GM19035 (cell line): ENCODE measurements at regions not wholly inside any gene's neighbourhood (a gene's known extent, or its start where the extent isn't known, plus 50 kb on each side); places are given as distances from the start of the nearest gene placed in this dataset.

Experiments
- ATAC-seq: cut with Tn5 transposase; IDR thresholded peaks from one replicate; pipeline ENCODE4 v1.9.1; 2021; ENCODE audit not compliant: unreplicated experiment

DNA sequence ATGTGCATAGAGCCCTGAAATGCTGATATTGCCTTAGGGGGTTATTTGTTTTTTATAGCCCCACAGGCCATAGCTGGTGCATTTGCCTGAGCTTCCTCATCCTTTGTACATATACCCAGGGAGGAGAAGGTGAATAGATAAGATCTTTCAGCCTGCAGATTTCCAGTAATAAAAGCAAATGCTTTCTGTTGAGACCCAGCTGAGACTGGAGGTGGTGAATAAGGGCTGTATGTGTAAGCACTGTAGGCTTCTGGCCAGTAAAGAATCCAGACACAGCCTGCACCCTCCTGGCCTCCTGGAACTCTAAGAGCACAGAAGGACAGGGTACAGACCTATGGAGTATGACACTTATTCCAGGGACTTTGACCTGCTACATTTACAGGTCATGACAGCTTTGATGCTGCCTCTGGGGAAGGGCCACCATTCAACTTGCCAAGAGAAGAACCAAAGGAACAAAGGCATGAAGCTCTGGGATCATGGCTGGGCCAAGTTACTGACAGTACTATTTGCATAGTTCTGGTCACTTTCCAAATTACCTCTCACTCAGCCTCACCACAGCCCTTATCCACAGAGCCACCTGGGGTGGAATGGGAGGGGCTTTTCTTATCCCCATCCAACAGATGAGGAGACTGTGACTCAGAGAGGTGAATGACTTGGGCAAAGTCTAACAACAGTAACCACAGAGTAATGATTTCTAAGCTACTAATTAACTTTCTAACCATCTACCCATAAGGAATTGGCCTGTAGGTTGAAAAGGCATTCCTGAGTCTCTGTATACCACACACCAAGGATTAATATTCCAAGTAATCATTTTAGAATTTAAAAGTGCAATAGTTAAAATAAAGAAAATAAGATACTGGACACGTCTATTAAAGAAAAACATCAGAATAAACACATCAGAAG, 604.5 kb upstream of the KLF4 start:
- no peak for ATAC-seq

DNA sequence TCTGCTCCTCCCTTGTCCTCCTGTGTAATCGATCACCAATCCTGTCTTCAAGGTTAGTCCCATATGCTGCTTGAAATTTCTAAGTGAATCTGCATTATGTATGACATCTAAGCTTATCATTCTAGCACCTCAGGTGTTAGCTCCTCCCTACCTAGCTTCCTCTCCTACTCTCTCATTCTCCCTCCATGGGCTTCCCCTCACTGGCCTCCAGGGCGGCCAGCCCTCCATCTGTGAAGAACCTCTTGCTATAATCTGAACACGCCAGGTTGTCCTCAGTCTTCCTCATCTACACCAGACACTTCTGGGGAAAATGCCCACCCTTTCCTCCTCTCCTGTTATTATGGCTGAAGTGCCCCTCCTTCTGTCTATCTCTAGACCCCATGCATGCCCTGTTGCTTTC, 599.3 kb upstream of the KLF4 start:
- no peak for ATAC-seq

DNA sequence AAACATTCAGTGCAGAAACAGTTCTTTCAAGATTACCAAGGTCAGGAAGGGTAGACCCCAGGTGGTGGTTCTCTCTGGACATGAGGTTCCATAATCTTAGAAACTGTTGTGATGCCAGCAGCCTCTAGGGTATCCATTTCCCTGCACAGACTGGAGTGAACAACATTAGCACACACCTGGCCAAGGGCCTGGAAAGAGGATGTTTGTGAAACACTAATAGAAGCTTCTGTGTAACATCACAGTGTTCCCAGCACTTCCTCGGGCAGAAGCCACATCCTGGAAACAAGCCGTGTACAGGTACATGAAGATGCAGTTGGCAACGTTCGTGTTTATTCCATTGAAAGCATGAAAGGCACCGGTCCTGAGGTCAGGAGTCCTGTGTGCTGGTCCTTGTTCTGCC, 598.2 kb upstream of the KLF4 start:
- ATAC-seq, result no peak

DNA sequence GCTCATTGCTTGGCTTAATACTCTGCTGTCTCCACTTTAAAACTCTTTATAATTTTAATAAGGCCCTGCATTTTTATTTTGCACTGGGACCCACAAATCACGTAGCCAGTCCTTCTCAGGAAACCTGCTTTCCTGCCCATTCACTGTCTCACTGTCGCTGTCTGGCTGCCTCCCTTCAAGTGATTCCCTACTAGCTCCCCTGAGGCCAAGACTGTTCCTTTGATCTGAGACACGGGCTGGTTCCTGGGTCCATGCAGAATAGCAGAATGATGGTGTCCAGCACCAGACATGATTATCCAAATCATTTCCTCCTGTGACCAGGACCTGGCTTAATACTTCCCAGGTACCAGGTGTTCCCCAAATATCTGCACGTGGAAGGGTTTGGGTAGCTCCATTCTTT, 597.1 kb upstream of the KLF4 start:
- ATAC-seq, result no peak

DNA sequence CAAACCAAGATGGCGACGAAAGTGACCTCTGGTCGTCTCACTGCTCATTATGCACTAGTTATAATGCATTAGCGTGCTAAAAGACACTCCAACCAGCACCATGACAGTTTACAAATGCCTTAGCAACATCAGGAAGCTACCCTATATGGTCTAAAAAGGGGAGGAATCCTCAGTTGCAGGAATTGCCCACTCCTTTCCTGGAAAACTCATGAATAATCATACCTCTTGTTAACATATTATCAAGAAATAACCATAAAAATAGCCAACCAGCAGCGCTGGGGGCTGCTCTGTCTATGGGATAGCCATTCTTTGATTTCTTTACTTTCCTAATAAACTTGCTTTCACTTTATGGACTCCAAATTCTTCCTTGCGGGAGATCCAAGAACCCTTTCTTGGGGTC, 595.7 kb upstream of the KLF4 start:
- ATAC-seq, result no peak

DNA sequence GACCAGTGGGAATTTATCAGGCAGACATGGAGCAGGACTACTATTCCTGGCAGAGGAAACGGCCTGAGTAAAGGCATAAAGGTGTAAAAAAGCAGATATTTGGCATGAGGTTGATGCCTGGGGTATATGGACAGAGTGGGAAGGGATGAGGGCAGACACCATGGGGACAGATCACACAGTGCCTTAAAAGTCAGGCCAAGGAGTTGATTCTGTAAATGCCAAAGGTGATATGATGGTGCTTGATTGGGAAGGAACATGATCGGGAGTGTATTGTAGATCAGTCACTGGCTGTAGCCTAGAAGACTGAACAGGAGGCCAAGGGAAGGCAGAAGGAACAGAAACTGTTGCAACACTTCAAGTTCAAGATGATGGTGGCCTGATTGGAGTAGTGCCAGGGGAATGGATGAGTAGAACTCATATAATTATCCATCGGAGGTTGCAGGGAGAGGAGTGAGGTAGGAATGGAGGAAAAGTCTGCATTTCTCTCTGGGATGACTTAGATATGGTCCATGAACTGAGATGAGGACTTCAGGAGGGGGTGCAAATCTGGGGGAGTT, 594.3 kb upstream of the KLF4 start:
- no peak for ATAC-seq

DNA sequence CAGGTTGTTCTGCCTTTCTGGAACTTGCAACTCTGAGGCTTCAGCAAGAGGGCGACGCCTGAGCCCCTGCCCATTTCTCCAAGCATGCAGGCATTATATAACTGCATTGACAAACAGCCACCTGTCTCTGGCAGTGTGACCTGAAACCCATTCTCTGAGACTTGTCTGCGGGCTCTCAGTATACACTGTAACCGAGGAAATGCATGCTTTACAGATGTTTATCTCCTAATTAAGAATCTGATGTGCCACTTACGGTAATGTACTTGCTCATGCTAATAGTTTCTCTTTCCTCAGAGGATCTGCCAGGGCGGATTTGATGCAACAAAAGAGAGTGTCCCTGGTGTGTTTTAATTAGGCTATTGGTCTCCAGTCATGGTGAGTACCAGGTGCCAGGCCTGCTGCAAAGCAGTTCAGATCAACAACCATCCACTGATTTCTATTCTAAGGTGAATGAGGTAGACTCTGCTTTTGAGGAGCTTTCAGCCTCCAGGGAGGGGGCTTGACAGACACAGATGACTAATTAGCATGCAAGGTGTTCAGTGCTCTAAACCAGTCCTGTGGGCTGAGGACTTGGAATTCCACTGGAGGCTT, 593.7 kb upstream of the KLF4 start:
- ATAC-seq, result no peak

DNA sequence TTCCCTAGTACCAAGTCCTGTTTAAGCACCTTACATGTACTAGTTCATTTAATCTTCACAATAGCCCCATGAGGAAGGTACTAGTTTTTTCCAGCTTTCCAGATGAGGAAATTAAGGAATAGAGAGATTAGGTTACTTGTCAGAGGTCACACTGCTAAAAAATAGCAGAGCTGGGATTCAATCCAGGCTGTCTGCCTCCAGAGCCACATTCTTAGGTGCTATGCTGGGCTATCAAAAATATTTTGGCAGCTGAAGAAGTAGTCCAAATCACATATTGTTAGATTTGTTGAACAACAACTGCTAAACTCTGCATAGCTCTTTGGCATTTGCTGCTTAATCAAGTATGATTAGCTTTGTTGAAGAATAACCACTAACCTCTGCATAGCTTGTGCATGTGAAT, 591.5 kb upstream of the KLF4 start:
- ATAC-seq, result no peak

DNA sequence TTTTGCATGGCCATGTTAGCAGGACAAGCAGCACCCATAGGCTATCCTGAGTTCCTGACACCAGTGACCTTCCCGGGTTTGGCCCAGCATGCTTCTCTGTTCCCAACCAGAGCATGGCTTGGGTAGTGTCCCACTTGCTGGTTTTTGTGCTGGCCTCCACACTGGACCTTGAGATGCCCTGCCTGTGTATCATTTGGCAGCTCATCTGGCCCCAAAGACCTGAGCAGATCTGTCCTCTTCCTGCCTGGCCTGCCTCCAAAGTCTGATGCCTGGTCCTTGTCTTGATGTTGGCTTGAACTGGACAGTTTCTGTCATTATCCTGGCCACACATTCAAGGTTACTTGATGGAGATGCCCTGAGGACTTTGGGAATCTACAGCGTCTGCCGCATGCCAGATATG, 590.7 kb upstream of the KLF4 start:
- ATAC-seq, result no peak

DNA sequence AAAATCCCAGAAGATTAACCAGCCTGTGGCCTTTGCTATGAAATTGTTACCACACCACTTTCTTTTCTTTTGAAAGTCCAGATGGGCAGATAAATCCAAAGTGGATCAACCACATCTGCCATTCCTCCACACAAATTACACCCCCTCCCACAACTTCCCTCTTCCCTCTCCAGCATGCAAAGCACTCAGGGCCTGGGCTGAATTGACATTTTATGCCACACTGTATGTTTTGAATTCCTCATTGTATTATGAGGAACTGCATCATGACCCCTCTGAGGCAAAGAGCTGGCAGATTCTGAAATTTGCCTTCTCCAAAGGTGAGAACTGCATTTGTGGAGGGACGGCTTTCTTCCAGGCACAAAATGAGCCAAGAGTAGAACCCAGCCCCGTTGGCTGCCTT, 589.2 kb upstream of the KLF4 start:
- ATAC-seq, result no peak

DNA sequence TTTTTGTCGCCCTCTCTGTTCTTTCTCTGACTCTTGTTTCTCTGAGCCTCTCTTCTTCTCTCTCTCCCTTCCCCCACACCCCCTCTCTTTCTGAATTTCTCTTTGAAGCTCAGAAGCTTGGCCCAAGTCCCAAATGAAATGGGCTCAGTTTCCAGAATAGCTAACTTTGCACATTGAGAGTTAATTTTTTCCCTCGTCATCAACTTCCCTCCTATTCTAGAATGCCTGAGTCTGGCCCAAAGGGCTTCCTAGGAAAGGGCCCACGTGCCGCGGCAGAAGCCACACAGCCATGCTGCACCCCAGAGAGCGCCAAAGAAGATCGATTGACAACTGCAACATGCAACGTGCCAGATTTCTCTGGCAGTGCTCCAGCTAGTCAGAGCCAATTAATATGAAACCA, 588.8 kb upstream of the KLF4 start:
- ATAC-seq, result no peak

DNA sequence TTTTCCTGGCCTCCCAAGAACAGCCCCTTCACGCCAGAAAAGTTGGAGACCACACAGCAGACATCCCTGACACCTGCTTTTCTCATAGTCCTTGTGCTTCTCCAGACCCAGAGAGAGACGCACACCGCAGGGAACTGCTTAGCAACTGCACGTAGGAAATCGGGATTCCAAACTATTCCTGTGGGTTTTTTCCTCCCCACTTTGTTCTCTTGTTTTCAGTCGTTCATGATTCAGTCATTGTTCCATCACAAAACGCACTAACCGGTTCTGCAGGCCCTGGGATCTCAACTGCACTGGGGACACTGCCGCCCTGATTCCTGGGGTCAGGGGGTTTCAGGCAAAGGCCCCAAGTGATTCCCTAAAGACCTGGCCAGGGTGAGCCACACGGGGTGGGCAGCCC, 588.0 kb upstream of the KLF4 start:
- ATAC-seq, result no peak

DNA sequence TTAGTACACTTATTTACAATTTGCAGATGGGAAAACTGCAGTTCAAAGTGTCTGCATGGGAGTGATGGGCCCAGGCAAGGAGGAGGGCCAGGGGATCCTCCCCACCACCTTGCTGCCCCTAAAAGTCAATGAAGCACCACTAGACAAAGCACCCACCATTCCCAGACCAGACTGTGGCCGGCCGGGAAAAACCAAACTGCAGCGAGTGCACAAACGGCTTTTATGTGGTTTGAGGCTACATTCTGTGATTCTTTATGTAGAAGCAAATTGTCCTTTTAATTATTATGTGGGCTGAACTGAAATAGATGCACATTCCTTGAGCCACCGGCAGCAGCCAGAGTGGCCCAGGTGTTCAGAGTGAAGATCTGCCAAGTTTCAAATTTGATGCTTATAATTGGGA, 585.3 kb upstream of the KLF4 start:
- no peak for ATAC-seq

DNA sequence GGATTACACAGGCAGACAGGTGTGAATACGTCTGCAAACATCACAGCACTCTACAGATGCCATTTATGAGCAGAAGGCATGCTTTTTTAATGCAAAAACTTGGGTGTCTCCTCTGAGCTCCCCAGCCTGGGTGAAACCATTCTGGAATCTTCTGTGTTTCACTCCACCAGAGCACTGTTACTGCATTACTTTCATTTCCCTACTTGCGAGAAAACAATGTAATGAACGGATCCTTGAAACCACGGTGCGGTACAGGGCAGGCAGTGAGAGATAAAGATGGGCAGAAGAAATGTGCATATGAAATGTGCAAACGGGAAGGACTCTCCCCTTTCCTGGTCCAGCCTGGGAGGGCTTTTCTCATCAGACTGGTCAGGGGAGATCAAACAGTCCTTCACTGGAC, 584.3 kb upstream of the KLF4 start:
- no peak for ATAC-seq

DNA sequence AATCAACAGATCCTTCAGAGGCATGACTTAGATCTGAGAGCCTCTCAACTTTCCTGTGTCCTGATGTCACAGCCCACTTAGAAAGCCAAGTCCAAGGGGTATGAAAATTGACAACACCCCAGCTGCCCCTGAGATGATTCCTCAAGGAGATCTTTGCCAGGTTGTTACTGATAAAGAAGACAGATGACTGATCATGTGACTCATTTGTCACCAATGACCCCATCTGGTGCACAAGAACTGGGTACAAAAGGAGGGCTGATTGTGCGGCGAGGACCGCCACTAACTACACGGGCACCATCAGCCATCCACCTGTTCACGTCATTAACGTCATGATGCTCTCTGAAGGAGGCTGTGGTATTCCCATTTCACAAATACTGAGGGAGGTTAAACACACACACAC, 583.2 kb upstream of the KLF4 start:
- no peak for ATAC-seq

DNA sequence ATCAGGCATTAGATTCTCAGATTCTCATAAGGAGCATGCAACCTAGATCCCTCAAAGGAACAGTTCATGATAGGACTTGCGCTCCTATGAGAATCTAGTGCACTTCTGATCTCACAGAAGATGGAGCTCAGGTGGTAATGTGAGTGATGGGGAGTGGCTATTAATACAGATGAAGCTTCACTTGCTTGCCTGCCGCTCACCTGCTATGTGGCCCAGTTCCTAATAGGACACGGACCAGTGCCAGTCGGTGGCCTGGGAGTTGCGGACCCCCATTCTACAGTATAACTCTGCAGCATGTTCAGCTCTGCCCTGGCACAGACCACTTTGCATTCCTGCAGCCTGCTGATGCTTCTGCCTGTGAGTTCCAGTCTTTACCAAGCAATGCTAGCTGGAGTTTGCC, 581.3 kb upstream of the KLF4 start:
- no peak for ATAC-seq

DNA sequence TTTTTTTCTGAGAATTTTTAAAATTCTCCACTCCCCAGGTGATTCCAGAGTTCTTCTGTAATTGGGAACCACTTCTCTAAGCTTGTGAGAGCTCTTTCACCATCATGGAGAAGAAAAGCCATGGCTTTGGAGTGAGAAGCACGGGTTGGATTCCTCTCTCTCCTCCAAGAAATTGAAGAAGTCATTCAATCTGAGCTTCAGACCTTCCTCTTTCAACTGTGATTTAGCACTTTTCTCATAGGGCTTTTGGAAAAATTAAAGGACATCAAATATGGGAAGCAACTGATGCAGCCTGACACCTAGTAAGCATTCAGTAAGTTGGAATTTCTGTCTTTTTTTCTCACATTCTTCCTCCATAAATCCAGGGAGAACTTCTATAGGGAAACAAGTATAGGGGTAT, 580.4 kb upstream of the KLF4 start:
- no peak for ATAC-seq

DNA sequence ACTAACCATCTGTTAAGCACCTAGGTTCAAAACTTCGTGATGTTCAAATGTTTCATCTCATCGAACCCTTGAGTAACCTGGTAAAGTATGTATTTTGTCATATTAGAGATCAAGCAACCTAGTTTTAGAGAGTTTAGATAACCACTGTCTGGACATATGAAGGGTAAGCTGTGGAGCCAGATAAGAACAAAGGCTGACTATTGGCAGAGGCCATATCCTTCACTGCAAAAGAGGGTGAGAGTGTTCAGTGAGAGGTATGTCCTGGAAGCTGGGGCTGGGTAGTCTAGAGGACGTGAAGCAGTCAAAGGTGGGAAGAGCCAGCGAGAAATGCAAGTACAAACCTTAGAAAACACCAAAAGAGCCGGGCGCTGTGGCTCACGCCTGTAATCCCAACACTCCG, 573.1 kb upstream of the KLF4 start:
- no peak for ATAC-seq

DNA sequence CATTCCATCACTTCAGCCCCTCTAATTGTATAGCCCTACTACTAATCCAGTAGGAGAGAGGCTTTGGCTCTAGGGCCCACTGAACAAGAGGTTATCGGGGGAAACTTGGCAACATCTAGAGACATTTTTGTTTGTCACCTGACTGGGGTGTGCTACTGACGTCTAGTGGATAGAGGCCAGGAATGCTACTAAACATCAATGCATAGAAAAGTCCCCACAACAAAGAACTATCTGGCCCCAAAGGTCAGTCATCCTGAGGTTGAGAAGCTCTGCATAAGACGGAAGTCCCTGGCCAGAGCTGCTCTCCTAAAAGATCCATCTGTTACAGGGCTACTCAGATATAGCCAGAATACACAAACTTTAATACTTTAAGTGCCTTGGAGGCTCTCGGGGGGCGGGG, 570.6 kb upstream of the KLF4 start:
- no peak for ATAC-seq

DNA sequence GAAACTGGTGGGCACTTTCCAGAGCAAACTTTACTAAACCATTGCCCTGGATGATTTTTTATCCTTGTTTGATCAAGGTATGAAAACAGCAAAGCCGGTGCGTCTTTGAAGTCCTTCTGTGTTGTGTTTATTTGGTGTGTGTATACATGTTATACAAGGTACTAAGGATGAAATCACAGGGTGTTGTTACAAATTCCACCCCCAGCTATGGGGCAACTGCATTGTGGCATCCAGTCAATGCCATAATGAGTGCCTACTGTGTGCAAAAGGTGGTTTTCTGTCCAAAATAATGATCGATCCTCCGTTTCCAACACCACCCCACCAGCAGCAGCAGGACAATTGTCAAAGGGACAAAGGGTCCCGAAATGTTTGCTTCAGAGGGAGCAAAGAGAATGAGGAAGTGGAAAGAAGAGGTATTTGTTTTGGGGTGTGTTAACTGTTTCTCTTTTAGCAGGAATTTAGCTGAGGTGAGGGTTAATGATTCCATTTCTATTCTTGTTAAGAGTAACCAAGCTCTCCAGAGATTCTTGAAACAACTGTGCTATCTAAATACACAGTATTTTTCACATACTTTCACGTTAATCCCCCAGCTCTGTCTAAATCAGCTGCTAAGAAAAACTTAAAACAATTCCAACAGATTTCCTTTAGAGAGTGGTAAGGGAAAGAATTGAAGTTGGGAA, 568.7 kb upstream of the KLF4 start:
- ATAC-seq, result no peak

DNA sequence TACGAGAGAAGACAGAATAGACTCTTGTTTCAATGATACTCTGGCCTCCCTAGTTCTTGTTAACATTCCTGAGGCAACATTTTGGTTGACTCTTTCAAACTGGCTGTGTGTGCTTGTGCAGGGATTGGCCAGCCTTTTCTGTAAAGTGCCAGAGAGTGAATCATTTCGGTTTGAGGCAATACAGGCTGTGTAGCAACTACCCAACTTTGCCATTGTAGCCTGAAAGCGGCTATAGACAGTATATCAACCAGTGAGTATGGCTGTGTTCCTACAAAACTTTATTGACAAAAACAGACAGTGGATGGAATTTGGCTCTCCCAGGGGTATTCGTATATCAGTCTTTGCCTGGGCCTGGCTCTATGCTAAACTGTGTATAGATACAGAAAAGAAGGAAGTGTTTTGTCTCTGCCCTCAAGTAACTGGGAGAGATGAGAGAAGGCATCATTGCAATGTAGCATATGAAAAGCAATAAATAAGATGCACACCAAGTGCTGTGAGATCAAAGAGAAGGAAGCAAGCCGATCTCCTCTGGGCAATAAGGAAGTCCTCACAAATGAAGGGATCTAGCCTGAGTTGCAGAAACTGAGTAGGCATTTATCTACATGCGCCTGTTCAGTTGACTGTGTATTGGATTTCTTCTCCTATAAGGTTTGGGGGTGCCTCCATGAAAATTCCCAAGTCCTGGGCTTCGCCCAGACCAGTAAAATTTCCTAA, 568.0 kb upstream of the KLF4 start:
- ATAC-seq, result no peak
